H1 (cell line): ENCODE measurements at regions not wholly inside any gene's neighbourhood (a gene's known extent, or its start where the extent isn't known, plus 50 kb on each side); places are given as distances from the start of the nearest gene placed in this dataset.

Experiments used
- CTCF ChIA-PET: fragments of 300-600 bp; sonication (Branson Sonifier 250); formaldehyde crosslinking; loops from one replicate; lab custom pipeline; 2021; ENCODE audit not compliant: partially characterized antibody; lab: Charles Lee
- POLR2A ChIA-PET: fragments of 300-600 bp; sonication (Branson Sonifier 250); formaldehyde crosslinking; loops from one replicate; lab custom pipeline; 2021; ENCODE audit warnings: inconsistent platforms; ENCODE audit not compliant: partially characterized antibody; lab: Charles Lee
- DNase-seq, 2 experiments: peaks; one replicate each; pipeline versions ENCODE4 v3.0.0 to v3.0.0-alpha.2; 2010 to 2022; ENCODE audit warnings: low spot score in 2 of 2, low read depth in 1 of 2, mixed read lengths in 1 of 2
- FAIRE-seq: peaks from 2 replicates; lab custom pipeline; 2011; peaks lifted over from hg19 to GRCh38; lab: Jason Lieb, UNC
- H2AFZ ChIP-seq: 2 replicates; pipeline ENCODE4 v1.8.1; 2012; ENCODE audit warnings: low read length, inconsistent platforms
- H2AK5ac ChIP-seq: 2 replicates; pipeline ENCODE4 v1.6.1; 2013; ENCODE audit warnings: low read depth, low read length
- H2BK120ac ChIP-seq: replicated peaks from 2 replicates; pipeline ENCODE3; 2013; ENCODE audit warnings: low read depth, low read length, inconsistent platforms
- H2BK12ac ChIP-seq: 2 replicates; pipeline ENCODE4 v1.6.1; 2013; ENCODE audit warnings: low read depth, low read length
- H2BK15ac ChIP-seq: 2 replicates; pipeline ENCODE4 v1.6.1; 2013; ENCODE audit warnings: low read length
- H2BK20ac ChIP-seq: 2 replicates; pipeline ENCODE4 v1.6.1; 2013; ENCODE audit warnings: low read length
- H2BK5ac ChIP-seq: 2 replicates; pipeline ENCODE4 v1.6.1; 2013; ENCODE audit warnings: low read depth, low read length
- H3K14ac ChIP-seq: 2 replicates; pipeline ENCODE4 v1.6.1; 2013; ENCODE audit warnings: inconsistent platforms; ENCODE audit not compliant: insufficient read length
- H3K18ac ChIP-seq: 2 replicates; pipeline ENCODE4 v1.6.1; 2013; ENCODE audit warnings: low read length; ENCODE audit errors: extremely low read depth
- H3K23ac ChIP-seq: 2 replicates; pipeline ENCODE4 v1.6.1; 2013; ENCODE audit warnings: inconsistent platforms; ENCODE audit not compliant: insufficient read length
- H3K23me2 ChIP-seq: 2 replicates; pipeline ENCODE4 v1.6.1; 2013; ENCODE audit warnings: low read depth, low read length
- H3K27ac ChIP-seq: 2 replicates; pipeline ENCODE4 v1.6.1; 2011; ENCODE audit warnings: low read depth, low read length, inconsistent platforms
- H3K27me3 ChIP-seq, 4 experiments: replicated peaks in 1 of 4; 1 replicate in 1 of 4; 2 replicates in 3 of 4; pipeline versions ENCODE4 v1.6.1 to v1.8.1; 2011 to 2013; ENCODE audit warnings: low read length in 3 of 4, mild to moderate bottlenecking in 3 of 4, inconsistent platforms in 2 of 4, mixed read lengths in 2 of 4, moderate library complexity in 1 of 4; ENCODE audit not compliant: control insufficient read depth in 3 of 4, insufficient read depth in 3 of 4; ENCODE audit errors: extremely low read depth in 1 of 4
- H3K36me3 ChIP-seq, 4 experiments: 2 replicates each; pipeline versions ENCODE4 v1.6.1 to v1.8.1; 2011 to 2013; ENCODE audit warnings: mild to moderate bottlenecking in 4 of 4, low read length in 3 of 4, moderate library complexity in 2 of 4, control low read depth in 1 of 4, inconsistent platforms in 1 of 4; ENCODE audit not compliant: insufficient read depth in 4 of 4, control insufficient read depth in 2 of 4
- H3K4ac ChIP-seq: replicated peaks from 2 replicates; pipeline ENCODE3; 2013; ENCODE audit warnings: low read length, low read depth, mixed read lengths, inconsistent platforms; ENCODE audit not compliant: insufficient read length
- H3K4me1 ChIP-seq, 4 experiments: replicated peaks in 1 of 4; 1 replicate in 1 of 4; 2 replicates in 3 of 4; pipeline versions ENCODE4 v1.6.1 to v1.8.1; 2011 to 2013; ENCODE audit warnings: low read length in 3 of 4, inconsistent platforms in 2 of 4, mixed read lengths in 1 of 4; ENCODE audit not compliant: insufficient read depth in 4 of 4, control insufficient read depth in 3 of 4
- H3K4me2 ChIP-seq, 2 experiments: 2 replicates each; pipeline versions ENCODE4 v1.6.1 to v1.8.1; 2011 to 2013; ENCODE audit warnings: low read depth in 2 of 2, low read length in 2 of 2, control low read depth in 1 of 2, inconsistent platforms in 1 of 2, mild to moderate bottlenecking in 1 of 2; ENCODE audit not compliant: insufficient read depth in 1 of 2
- H3K4me3 ChIP-seq, 4 experiments: fragments of 200-600, 300-600 bp in 1 of 4; sonication (generic), shearing (Covaris generic), sonication (Bioruptor Twin) in 1 of 4; 2 replicates each; pipeline versions ENCODE4 v1.5.1 to v1.8.1; 2011 to 2016; ENCODE audit warnings: low read length in 4 of 4, low read depth in 3 of 4, control low read depth in 2 of 4, inconsistent platforms in 2 of 4, mild to moderate bottlenecking in 2 of 4, mixed read lengths in 1 of 4, moderate library complexity in 1 of 4; ENCODE audit not compliant: insufficient read depth in 2 of 4; ENCODE audit errors: extremely low read depth in 1 of 4
- H3K56ac ChIP-seq: replicated peaks from 2 replicates; pipeline ENCODE3; 2013; ENCODE audit warnings: low read depth, mild to moderate bottlenecking, mixed read lengths, low read length, inconsistent platforms; ENCODE audit not compliant: insufficient read length
- H3K79me1 ChIP-seq: 2 replicates; pipeline ENCODE4 v1.6.1; 2013; ENCODE audit warnings: low read depth, low read length, control low read depth
- H3K79me2 ChIP-seq, 2 experiments: 2 replicates each; pipeline versions ENCODE4 v1.6.1 to v1.8.1; 2012 to 2013; ENCODE audit warnings: low read length in 2 of 2, mild to moderate bottlenecking in 2 of 2, inconsistent platforms in 1 of 2; ENCODE audit not compliant: insufficient read depth in 2 of 2, control insufficient read depth in 1 of 2
- H3K9ac ChIP-seq, 4 experiments: replicated peaks in 1 of 4; 1 replicate in 1 of 4; 2 replicates in 3 of 4; pipeline versions ENCODE4 v1.6.1 to v1.8.1; 2011 to 2013; ENCODE audit warnings: low read depth in 3 of 4, low read length in 3 of 4, control low read depth in 2 of 4, mild to moderate bottlenecking in 2 of 4, moderate library complexity in 2 of 4, inconsistent platforms in 1 of 4; ENCODE audit errors: extremely low read depth in 1 of 4
- H3K9me3 ChIP-seq, 2 experiments: 2 replicates each; pipeline versions ENCODE4 v1.6.1 to v1.8.1; 2012 to 2013; ENCODE audit warnings: mild to moderate bottlenecking in 2 of 2, moderate library complexity in 2 of 2, control low read depth in 1 of 2, inconsistent platforms in 1 of 2, low read depth in 1 of 2, low read length in 1 of 2, mixed read lengths in 1 of 2; ENCODE audit not compliant: insufficient read depth in 2 of 2
- H4K20me1 ChIP-seq, 2 experiments: replicated peaks in 1 of 2; 2 replicates each; pipeline versions ENCODE3 to v1.8.1; 2011 to 2013; ENCODE audit warnings: inconsistent platforms in 2 of 2, low read length in 2 of 2, mild to moderate bottlenecking in 1 of 2; ENCODE audit not compliant: insufficient read depth in 2 of 2, control insufficient read depth in 1 of 2
- H4K5ac ChIP-seq: 2 replicates; pipeline ENCODE4 v1.6.1; 2013; ENCODE audit warnings: low read length, low read depth, mixed read lengths, inconsistent platforms; ENCODE audit not compliant: insufficient read length
- H4K8ac ChIP-seq: 2 replicates; pipeline ENCODE4 v1.8.0; 2013; ENCODE audit warnings: mild to moderate bottlenecking, moderate library complexity, low read length, inconsistent platforms; ENCODE audit not compliant: insufficient read depth; ENCODE audit errors: extremely low read depth
- H4K91ac ChIP-seq: replicated peaks from 2 replicates; pipeline ENCODE3; 2013; ENCODE audit warnings: low read length, mixed read lengths, inconsistent platforms; ENCODE audit not compliant: insufficient read length
- ATF3 ChIP-seq: IDR thresholded peaks from 2 replicates; pipeline ENCODE4 v1.6.1; 2011; ENCODE audit warnings: low read depth, mild to moderate bottlenecking, low read length; ENCODE audit not compliant: insufficient read depth
- WGBS, 2 experiments: shearing (Covaris generic) in 1 of 2; methylation state at CpG; one replicate each; pipeline versions ENCODE4 v1.1.6 to v1.1.7; 2013 to 2015; ENCODE audit warnings: low lambda C conversion rate in 2 of 2, mixed read lengths in 2 of 2, inconsistent platforms in 1 of 2, low coverage in 1 of 2, missing lambda C conversion rate in 1 of 2; ENCODE audit not compliant: insufficient replicate concordance in 2 of 2, insufficient coverage in 1 of 2, insufficient read length in 1 of 2; ENCODE audit errors: extremely low coverage in 1 of 2, missing lambda C conversion rate in 1 of 2; 5-methylcytosine and 5-hydroxymethylcytosine counted together

GRCh38 chr1:73637264-73637663 is 560.7 kb downstream of the LRRIQ3 start:
- H3K14ac ChIP-seq, result no peak overlapping the region
- no peak for TF ChIP-seq ATF3
- H3K4me1 ChIP-seq, result no peaks in the 10 kb centered on the region
- H3K23me2 ChIP-seq, result no peaks in the 10 kb centered on the region; the same call in 1 of the 2 replicates
- H3K27ac ChIP-seq, result no peak overlapping the region
- no peak for DNase-seq
- no peaks in the 10 kb centered on the region for H3K79me2 ChIP-seq
- no peaks in the 10 kb centered on the region for H3K36me3 ChIP-seq
- no peaks in the 10 kb centered on the region for H4K20me1 ChIP-seq
- no peak overlapping the region for H4K5ac ChIP-seq
- H3K4me2 ChIP-seq, result no peak overlapping the region
- no peak overlapping the region for H3K9ac ChIP-seq
- H4K8ac ChIP-seq, result no peak overlapping the region
- H4K91ac ChIP-seq, result no peak overlapping the region
- H2AK5ac ChIP-seq, result no peak overlapping the region
- no peak overlapping the region for H3K4ac ChIP-seq
- no peak overlapping the region for H3K18ac ChIP-seq
- no peak for FAIRE-seq
- H3K9me3 ChIP-seq, result no peaks in the 10 kb centered on the region
- no peak overlapping the region for H3K23ac ChIP-seq
- no peak overlapping the region for H2BK15ac ChIP-seq
- no peaks in the 10 kb centered on the region for H3K79me1 ChIP-seq
- no peak overlapping the region for H3K4me3 ChIP-seq
- POLR2A ChIA-PET, result no interaction called here
- CTCF ChIA-PET, result interaction anchor here (1.5 kb wide), 1 partner anchor 16 kb away, joined by 4 read pairs; no protein-coding TSS in a partner anchor
- H2BK5ac ChIP-seq, result no peak overlapping the region
- H2BK120ac ChIP-seq, result no peak overlapping the region
- H2BK12ac ChIP-seq, result no peak overlapping the region
- H3K27me3 ChIP-seq, result no peaks in the 10 kb centered on the region
- H3K56ac ChIP-seq, result no peak overlapping the region
- no peak overlapping the region for H2BK20ac ChIP-seq
- no peak overlapping the region; the same call in 1 of the 2 replicates for H2AFZ ChIP-seq
- 79% methylated on average over 2 of the region's 2 CpGs; no CpG with 5 or more reads in 1 of the 2 experiments for WGBS, 2 experiments
